ENCODE measurements at regions not wholly inside any gene's neighbourhood (a gene's known extent, or its start where the extent isn't known, plus 50 kb on each side); places are given as distances from the start of the nearest gene placed in this dataset.
A peak's percentile ranks its signal among the peaks of the same experiment; 100 is the strongest.
"Not testable (repeated sequence)": the region's sequence is repeated elsewhere in the genome, so short reads cannot be mapped to it uniquely, and the experiment has no call there.

- DNase-seq (ENCODE audit: low read depth), result no peak
These were observed 94.7 kb upstream of the PWP1 start for GRCh38 chr12:107590814-107591375.

GRCh38 chr12:107593713-107594381 lies 91.8 kb upstream of the PWP1 start:
- no peak for DNase-seq (ENCODE audit: low read depth)

GRCh38 chr12:107594995-107595394 lies 90.6 kb upstream of the PWP1 start:
- DNase-seq (ENCODE audit: low read depth), result no peak

GRCh38 chr12:107597695-107598410 lies 87.7 kb upstream of the PWP1 start:
- DNase-seq (ENCODE audit: low read depth), result no peak

GRCh38 chr12:107598906-107599305 lies 86.7 kb upstream of the PWP1 start:
- DNase-seq (ENCODE audit: low read depth), result no peak

GRCh38 chr12:107600581-107601144 lies 84.9 kb upstream of the PWP1 start:
- no peak for DNase-seq (ENCODE audit: low read depth)

- DNase-seq (ENCODE audit: low read depth), result no peak
These were observed 83.2 kb upstream of the PWP1 start for GRCh38 chr12:107602446-107602845.

GRCh38 chr12:107605293-107605692 lies 80.3 kb upstream of the PWP1 start:
- DNase-seq (ENCODE audit: low read depth), result no peak

GRCh38 chr12:107607464-107608392 lies 77.9 kb upstream of the PWP1 start:
- DNase-seq (ENCODE audit: low read depth), result peak; percentile 43

- not testable (repeated sequence) for DNase-seq (ENCODE audit: low read depth)
These were observed 76.8 kb upstream of the PWP1 start for GRCh38 chr12:107608779-107609178.

GRCh38 chr12:107610021-107610859 lies 75.4 kb upstream of the PWP1 start:
- DNase-seq (ENCODE audit: low read depth), result no peak

- no peak for DNase-seq (ENCODE audit: low read depth)
These were observed 73.1 kb upstream of the PWP1 start for GRCh38 chr12:107612508-107612907.

GRCh38 chr12:107616941-107617340 lies 68.7 kb upstream of the PWP1 start:
- no peak for DNase-seq (ENCODE audit: low read depth)

- no peak for DNase-seq (ENCODE audit: low read depth)
These were observed 67.5 kb upstream of the PWP1 start for GRCh38 chr12:107618106-107618505.

GRCh38 chr12:107619831-107620230 lies 65.8 kb upstream of the PWP1 start:
- DNase-seq (ENCODE audit: low read depth), result no peak

- DNase-seq (ENCODE audit: low read depth), result no peak
These were observed 63.6 kb upstream of the PWP1 start for GRCh38 chr12:107622001-107622400.

- no peak for DNase-seq (ENCODE audit: low read depth)
These were observed 61.1 kb upstream of the PWP1 start for GRCh38 chr12:107624493-107624892.

GRCh38 chr12:107631715-107632114 lies 53.9 kb upstream of the PWP1 start:
- no peak for DNase-seq (ENCODE audit: low read depth)

GRCh38 chr12:107632246-107632645 lies 53.4 kb upstream of the PWP1 start:
- DNase-seq (ENCODE audit: low read depth), result no peak

GRCh38 chr12:107634530-107634929 lies 51.1 kb upstream of the PWP1 start:
- DNase-seq (ENCODE audit: low read depth), result no peak

GRCh38 chr12:107635139-107635538 lies 50.5 kb upstream of the PWP1 start:
- no peak for DNase-seq (ENCODE audit: low read depth)
